SKM-1 (cell line): ENCODE measurements at regions not wholly inside any gene's neighbourhood (a gene's known extent, or its start where the extent isn't known, plus 50 kb on each side); places are given as distances from the start of the nearest gene placed in this dataset.
"Not testable (repeated sequence)": the region's sequence is repeated elsewhere in the genome, so short reads cannot be mapped to it uniquely, and the experiment has no call there.

ENCODE experiments used
- DNase-seq: peaks from one replicate; lab custom pipeline; 2025; ENCODE audit not compliant: unreplicated experiment; lab: John Stamatoyannopoulos, UW

DNA sequence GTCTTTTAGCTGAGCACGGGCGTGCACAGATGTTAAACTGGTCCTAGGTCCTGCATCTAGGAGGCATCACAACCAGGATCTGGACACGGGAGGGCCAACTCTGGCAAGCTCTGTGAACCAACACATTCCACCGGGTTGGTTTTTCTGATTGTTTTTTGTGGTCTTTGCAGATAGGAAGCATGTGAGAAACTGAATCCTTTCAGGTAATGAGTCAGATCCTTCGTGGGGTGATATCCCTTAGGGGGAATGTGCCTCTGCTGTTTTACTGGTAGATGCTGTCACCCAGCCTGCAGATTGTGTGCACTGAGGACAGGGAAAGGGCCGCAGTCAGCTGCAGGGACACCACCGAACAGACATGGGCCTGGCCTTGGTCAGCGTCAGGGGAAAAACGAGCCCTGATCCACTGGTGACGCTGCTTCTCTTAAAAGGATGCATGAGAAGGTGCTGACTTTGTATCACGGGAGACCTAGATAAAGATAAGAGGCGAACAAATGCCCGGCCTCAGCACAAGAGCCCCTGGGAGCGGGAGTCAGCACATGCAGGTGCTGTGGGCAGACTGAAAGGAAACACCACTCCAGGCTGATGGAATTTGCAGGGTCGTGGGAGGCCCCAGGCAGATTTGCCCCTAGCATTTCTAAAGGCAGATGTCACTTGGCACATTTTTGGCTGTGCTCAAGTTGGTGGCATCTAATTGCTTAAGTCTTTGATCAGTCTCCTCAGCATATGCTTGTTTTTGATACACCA lies 51.1 kb downstream of the DOP1B start:
- DNase-seq = no peak

DNA sequence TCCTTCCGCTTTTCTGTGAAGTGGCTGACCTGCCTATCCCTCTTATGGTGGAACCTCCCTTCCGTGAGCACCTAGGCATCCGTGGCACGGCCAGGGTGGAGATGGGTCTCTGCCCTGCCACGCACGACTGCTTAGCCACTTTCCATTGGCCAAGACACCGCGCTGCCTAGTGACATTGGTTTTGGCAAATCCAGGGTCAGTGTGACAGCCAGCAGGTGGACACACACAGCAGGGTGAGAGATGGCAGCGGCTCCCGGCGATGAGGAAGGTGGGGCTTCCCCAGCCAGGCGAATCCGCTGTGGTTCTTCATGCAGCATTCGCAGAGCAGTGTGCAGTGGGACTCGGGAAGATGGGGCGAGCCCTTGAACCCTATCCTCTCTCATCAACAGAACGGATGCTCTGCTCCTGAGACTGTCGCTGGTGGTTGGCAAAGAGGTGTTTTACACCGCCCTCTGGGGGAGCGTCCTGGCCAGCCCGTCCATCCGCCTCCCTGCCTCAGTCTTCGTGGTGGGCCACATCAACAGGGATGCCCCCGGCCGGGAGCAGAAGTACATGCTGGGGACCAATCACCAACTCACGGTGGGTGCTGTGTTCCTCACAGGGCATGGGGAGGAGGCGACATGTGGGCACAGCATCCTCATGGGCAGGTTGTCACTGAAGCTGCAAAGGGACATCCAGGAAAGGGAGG lies 51.8 kb downstream of the DOP1B start:
- no peak for DNase-seq

DNA sequence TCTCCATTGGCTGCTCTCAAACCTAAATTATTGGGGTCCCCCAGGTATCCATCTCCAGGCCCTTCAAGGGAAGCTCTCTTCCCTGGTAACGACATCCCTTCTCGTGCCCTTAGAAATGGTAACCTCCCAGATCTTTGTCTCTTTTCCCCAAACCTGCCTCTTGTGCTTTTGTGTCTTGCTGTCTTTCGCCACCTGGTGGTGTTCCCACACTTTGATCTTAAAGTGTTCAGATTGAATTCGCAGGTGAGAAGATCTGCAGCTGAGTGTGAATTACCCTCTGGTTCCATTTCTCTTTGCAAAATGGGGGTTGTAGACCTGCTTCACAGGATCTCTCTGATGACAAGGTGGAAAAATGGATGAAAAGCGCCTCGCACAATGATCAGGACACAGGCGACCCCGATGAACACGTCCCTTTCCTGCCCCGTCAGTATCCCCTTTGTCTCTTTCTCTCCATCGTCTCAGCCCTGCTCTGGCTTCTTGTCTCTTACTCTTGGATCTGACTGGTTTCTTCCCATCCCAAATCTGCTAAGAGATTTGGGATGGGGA lies 53.1 kb downstream of the DOP1B start:
- peak; percentile 30 for DNase-seq

- no peak for DNase-seq
Measured at GRCh38 chr21:36210779-36211659, 54.4 kb downstream of the DOP1B start.

GRCh38 chr21:36211660-36212512 lies 55.3 kb downstream of the DOP1B start:
- DNase-seq = no peak

DNA sequence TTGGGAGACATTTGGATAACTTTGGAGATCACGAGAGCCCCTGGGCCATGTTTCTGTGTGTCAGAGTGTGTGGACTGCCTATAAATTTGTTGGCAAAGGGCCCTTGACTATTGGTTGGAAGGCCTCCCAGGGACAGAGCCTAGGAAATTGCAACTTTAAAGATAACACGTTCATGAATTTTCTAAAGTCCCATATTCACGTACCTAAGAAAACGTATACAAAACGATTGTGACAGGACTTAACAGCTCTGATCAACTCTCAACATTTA lies 55.8 kb downstream of the DOP1B start:
- DNase-seq = no peak

DNA sequence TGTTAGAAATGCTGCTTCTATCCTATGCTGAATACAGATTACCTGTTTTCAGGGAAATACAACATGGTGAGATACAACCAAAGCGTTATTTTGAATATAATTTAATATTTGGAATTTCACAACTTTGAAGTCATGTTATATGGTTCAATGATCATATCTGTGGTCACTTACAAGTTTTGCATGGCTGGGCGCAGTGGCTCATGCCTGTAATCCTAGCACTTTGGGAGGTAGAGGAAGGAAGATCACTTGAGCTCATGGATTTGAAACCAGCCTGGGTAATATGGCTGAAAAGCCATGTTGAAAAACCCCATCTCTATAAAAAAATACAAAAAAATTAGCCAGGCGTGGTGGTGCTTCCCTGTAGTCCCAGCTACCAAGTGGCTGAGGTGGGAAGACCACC lies 57.9 kb downstream of the DOP1B start:
- DNase-seq = no peak

DNA sequence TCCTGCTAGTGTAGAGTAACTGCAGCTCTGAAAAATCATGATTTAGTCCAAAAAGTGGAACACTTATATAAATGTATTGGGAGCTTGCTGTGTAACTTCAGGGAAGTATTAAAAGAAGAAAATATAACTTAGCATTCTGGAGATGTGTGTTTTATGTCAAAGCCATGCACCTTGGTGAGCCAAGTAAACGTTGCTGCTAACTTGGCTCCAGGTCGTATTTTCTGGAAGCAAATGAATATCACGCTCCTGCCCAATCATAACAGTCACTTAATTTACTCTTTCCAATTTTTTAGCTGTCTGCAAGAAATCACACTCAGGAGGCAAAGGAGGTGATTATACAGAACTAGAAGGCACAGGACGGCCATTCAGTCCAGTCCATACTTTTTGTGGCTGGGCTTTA lies 61.1 kb downstream of the DOP1B start:
- DNase-seq = no peak

GRCh38 chr21:36218691-36219090 lies 62.1 kb downstream of the DOP1B start:
- DNase-seq = no peak

- no peak for DNase-seq
Measured at GRCh38 chr21:36223451-36223850, 66.8 kb downstream of the DOP1B start.

- no peak for DNase-seq
Measured at GRCh38 chr21:36229181-36229580, 72.6 kb downstream of the DOP1B start.

DNA sequence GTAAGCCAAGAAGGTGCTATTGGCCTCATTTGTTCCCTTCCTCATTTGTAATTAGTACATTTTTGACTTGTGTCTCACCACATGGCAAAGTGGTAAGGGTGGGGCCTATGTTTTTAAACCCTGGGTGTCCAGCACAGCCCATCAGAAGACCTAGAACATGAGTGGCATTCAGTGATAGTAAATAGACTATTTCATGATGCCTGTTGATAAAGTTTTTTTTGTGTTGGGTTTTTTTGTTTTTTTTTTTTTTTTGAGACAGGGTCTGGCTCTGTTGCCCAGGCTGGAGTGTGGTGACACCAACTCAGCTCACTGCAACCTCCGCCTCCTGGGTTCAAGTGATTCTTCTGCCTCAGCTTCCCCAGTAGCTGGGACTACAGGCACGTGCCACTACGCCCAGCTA lies 74.8 kb downstream of the DOP1B start:
- not testable (repeated sequence) for DNase-seq

GRCh38 chr21:36232641-36233040 lies 76.0 kb downstream of the DOP1B start:
- no peak for DNase-seq

GRCh38 chr21:36235058-36235582 lies 78.5 kb downstream of the DOP1B start:
- DNase-seq = no peak

- DNase-seq = no peak
Measured at GRCh38 chr21:36236052-36236730, 79.6 kb downstream of the DOP1B start.

DNA sequence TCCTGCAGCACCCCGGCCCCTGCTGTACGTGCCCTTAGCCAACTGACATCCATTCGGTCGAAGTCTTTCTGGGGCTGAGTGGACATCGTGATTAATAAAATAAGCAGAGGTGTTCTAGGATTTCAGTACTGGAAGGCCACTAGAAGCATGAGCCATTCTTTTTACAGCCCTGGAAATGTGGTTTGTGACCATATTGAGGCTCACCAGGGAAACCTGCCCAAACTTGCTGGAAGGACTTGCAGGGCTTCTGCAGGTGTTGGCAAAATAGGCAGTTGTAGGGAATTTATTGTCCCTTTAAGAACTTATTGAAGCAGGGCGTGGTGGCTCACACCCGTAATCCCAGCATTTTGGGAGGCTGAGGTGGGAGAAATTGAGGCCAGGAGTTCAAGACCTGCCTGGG lies 80.8 kb downstream of the DOP1B start:
- DNase-seq = no peak

DNA sequence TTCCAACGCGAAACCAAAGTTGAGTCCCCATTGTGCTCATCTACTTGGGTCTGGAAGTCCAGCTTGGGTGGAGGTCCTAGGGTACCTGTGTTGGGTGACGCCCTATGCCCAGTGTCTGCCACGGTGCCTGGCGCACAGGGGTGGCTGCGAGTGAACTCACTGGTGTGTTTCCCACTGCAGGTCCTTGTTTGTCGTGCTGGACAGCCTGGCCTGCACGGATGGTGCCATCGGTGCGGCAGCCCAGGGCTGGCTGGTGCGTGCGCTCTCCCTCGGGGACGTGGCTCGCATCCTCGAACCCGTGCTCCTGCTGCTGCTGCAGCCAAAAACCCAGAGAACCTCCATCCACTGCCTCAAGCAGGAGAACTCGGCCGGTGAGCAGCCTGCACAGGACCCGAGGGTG lies 80.4 kb upstream of the MORC3 start:
- DNase-seq = no peak

GRCh38 chr21:36241717-36242116 lies 78.3 kb upstream of the MORC3 start:
- no peak for DNase-seq

DNA sequence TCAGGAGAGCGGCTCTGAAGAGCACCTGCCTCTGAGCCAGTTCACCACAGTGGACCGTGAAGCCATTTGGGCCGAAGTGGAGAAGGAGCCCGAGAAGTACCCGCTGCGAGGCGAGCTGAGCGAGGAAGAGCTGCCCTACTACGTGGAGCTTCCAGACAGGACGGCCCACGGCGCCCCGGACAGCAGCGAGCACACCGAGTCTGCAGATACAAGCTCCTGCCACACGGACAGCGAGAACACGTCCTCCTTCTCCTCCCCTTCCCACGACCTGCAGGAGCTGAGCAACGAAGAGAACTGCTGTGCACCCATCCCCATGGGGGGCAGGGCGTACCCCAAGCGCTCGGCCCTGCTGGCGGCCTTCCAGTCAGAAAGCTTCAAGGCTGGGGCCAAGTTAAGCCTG lies 74.9 kb upstream of the MORC3 start:
- DNase-seq = no peak

GRCh38 chr21:36245649-36246048 lies 74.3 kb upstream of the MORC3 start:
- DNase-seq = no peak
